Endothelial cell (in vitro differentiated cells): ENCODE measurements at regions not wholly inside any gene's neighbourhood (a gene's known extent, or its start where the extent isn't known, plus 50 kb on each side); places are given as distances from the start of the nearest gene placed in this dataset.

Source experiments
- DNase-seq: peaks from one replicate; pipeline ENCODE4 v3.0.0; 2021; ENCODE audit warnings: low spot score
- H3K27ac Mint-ChIP-seq: one replicate; pipeline ENCODE4 v1.8.0; 2021; ENCODE audit warnings: mixed read lengths, inconsistent platforms; ENCODE audit not compliant: unreplicated experiment
- H3K27me3 Mint-ChIP-seq: one replicate; pipeline ENCODE4 v1.8.0; 2021; ENCODE audit warnings: mild to moderate bottlenecking, moderate library complexity, mixed read lengths, inconsistent platforms; ENCODE audit not compliant: unreplicated experiment
- H3K36me3 Mint-ChIP-seq: one replicate; pipeline ENCODE4 v1.8.0; 2021; ENCODE audit warnings: mild to moderate bottlenecking, low read depth, mixed read lengths, inconsistent platforms; ENCODE audit not compliant: unreplicated experiment
- H3K4me1 Mint-ChIP-seq: one replicate; pipeline ENCODE4 v1.8.0; 2021; ENCODE audit warnings: mild to moderate bottlenecking, mixed read lengths, inconsistent platforms; ENCODE audit not compliant: unreplicated experiment
- H3K4me3 Mint-ChIP-seq: one replicate; pipeline ENCODE4 v1.8.0; 2021; ENCODE audit warnings: mild to moderate bottlenecking, mixed read lengths, inconsistent platforms; ENCODE audit not compliant: unreplicated experiment
- H3K9me3 Mint-ChIP-seq: one replicate; pipeline ENCODE4 v1.8.0; 2021; ENCODE audit warnings: mixed read lengths, inconsistent platforms; ENCODE audit not compliant: unreplicated experiment
- TF ChIP-seq, protein P1 (sequence below): fragments of 200-600 bp; sonication (generic); IDR thresholded peaks from one replicate; pipeline ENCODE4 v1.5.0; 2021; ENCODE audit warnings: antibody characterized with exemption; ENCODE audit not compliant: unreplicated experiment

DNA sequence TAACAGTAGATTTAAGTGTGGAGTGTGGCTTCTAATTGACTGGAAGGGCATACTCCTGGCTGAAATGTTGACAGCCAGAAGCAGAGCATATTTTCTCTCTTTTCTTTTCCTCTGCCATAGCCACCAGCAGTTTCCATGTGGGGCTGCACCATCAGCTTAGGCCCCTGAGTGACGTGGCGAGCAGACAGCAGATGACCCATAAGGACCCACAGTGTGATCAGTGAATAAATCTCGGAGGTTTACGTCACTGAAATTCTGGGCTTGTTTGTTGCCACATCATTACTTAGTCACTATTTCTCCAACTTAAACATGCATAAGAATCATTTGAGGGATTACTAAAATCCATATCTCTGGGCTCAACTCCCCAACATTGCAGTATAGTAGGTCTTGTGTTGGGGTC lies 549.7 kb upstream of the TMEM132C start:
- H3K4me1 Mint-ChIP-seq: no peaks in the 10 kb centered on the region
- H3K27ac Mint-ChIP-seq: no peak overlapping the region
- H3K9me3 Mint-ChIP-seq: peaks cover 38% of the 10 kb centered on the region
- H3K4me3 Mint-ChIP-seq: no peak overlapping the region
- TF ChIP-seq, protein P1, sequence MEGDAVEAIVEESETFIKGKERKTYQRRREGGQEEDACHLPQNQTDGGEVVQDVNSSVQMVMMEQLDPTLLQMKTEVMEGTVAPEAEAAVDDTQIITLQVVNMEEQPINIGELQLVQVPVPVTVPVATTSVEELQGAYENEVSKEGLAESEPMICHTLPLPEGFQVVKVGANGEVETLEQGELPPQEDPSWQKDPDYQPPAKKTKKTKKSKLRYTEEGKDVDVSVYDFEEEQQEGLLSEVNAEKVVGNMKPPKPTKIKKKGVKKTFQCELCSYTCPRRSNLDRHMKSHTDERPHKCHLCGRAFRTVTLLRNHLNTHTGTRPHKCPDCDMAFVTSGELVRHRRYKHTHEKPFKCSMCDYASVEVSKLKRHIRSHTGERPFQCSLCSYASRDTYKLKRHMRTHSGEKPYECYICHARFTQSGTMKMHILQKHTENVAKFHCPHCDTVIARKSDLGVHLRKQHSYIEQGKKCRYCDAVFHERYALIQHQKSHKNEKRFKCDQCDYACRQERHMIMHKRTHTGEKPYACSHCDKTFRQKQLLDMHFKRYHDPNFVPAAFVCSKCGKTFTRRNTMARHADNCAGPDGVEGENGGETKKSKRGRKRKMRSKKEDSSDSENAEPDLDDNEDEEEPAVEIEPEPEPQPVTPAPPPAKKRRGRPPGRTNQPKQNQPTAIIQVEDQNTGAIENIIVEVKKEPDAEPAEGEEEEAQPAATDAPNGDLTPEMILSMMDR: no peak
- no peaks in the 10 kb centered on the region for H3K36me3 Mint-ChIP-seq
- no peak for DNase-seq
- H3K27me3 Mint-ChIP-seq: no peaks in the 10 kb centered on the region

DNA sequence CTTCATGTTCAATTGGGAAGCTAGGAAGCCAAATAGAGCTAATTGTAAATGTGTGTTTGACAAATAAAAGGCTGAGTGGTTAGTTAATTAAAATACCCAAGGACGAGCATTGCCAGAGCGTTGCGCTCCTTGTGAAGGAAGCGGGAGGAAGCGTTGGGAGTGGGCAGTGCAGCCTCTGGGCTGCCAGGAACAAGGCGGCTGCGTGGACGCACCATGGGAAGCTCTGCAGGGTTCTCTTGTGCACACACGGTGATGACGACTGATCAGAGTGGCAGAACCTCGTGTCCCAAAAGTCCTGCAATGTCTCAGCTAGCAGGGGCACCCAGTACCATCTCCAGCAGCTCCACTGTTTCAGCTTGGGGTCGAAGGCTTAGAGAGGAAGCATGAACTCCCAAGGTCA lies 546.6 kb upstream of the TMEM132C start:
- no peaks in the 10 kb centered on the region for H3K4me1 Mint-ChIP-seq
- DNase-seq: no peak
- H3K27me3 Mint-ChIP-seq: peaks cover 3% of the 10 kb centered on the region
- no peak overlapping the region for H3K4me3 Mint-ChIP-seq
- H3K9me3 Mint-ChIP-seq: peaks cover 51% of the 10 kb centered on the region
- TF ChIP-seq, protein P1: no peak
- no peak overlapping the region for H3K27ac Mint-ChIP-seq
- H3K36me3 Mint-ChIP-seq: no peaks in the 10 kb centered on the region

DNA sequence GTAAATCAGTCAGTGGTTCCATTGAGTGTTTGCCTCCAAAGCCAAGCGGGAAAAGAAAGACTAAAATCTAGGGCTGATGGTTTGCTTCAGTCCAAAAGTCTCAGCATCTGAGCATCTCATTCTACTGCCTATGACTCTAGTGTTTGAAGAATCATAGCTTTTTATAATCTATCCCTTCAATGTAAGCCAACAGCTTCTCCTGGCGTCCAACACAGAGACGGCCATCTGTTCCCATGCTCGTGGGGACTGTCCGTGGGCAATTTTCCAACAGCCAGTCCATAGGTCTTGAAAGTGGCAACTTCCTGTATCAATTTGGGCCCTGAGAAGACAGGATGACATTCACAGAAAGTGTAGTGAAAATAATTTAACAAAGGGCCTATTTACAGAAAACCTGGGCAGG lies 544.4 kb upstream of the TMEM132C start:
- no peak for DNase-seq
- peaks cover 3% of the 10 kb centered on the region for H3K27me3 Mint-ChIP-seq
- no peaks in the 10 kb centered on the region for H3K36me3 Mint-ChIP-seq
- H3K27ac Mint-ChIP-seq: no peak overlapping the region
- no peak overlapping the region for H3K4me3 Mint-ChIP-seq
- peaks cover 45% of the 10 kb centered on the region for H3K9me3 Mint-ChIP-seq
- no peaks in the 10 kb centered on the region for H3K4me1 Mint-ChIP-seq
- TF ChIP-seq, protein P1: no peak

DNA sequence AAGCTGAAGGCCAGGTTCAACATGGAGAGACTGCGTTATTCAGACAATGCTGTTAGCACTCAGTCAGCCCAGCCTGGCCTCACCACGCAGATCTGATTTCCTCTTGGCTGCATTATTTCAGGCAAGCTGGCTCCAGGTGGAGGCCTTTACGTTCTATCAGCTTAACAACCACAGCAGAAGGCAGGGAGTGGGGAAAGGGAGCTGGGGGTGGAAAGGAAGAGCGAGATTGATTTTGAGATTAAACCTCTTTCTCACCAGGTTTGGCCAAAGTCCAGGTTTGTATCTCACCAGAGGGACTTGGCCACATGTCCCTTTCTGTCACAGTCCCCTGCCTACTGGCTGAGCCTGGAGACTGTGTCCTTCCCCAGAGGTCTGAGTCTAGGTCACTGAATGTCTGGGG lies 543.7 kb upstream of the TMEM132C start:
- peaks cover 3% of the 10 kb centered on the region for H3K27me3 Mint-ChIP-seq
- peaks cover 47% of the 10 kb centered on the region for H3K9me3 Mint-ChIP-seq
- DNase-seq: no peak
- H3K36me3 Mint-ChIP-seq: no peaks in the 10 kb centered on the region
- H3K27ac Mint-ChIP-seq: no peak overlapping the region
- H3K4me1 Mint-ChIP-seq: no peaks in the 10 kb centered on the region
- TF ChIP-seq, protein P1: no peak
- no peak overlapping the region for H3K4me3 Mint-ChIP-seq

DNA sequence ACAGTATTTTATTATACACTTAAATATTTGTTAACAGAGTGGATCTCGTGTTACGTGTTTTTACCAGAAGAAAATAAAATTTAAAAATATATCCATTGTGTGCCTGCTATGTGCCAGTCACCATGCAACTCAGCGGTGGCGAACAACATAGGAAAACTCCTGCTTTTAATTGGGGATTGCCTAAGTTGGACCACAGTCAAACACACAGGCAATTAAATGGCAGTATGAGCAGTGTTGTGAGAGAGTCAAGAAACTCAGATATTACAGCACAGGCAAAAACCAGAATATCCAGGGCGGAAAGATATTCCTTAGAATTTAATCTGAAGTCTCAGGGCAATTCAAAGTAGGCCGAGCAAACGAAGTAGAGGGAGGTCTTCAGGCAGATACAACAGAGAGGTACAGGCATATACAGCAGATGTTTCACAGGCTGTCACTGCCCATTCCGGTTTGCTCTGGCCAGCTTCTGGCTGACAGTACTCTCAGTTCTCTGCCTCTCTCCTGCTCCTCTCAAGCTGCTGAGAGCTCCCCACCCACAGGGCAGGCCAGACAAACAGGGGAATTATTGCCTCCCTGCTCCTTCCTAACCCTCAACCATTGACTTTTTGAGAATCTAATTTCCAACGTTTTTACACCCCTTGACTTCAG lies 540.2 kb upstream of the TMEM132C start:
- no peaks in the 10 kb centered on the region for H3K4me1 Mint-ChIP-seq
- H3K36me3 Mint-ChIP-seq: no peaks in the 10 kb centered on the region
- peaks cover 5% of the 10 kb centered on the region for H3K27me3 Mint-ChIP-seq
- no peak overlapping the region for H3K4me3 Mint-ChIP-seq
- DNase-seq: no peak
- no peak overlapping the region for H3K27ac Mint-ChIP-seq
- TF ChIP-seq, protein P1: no peak
- H3K9me3 Mint-ChIP-seq: peaks cover 47% of the 10 kb centered on the region
